ENCODE measurements at regions not wholly inside any gene's neighbourhood (a gene's known extent, or its start where the extent isn't known, plus 50 kb on each side); places are given as distances from the start of the nearest gene placed in this dataset.

DNA sequence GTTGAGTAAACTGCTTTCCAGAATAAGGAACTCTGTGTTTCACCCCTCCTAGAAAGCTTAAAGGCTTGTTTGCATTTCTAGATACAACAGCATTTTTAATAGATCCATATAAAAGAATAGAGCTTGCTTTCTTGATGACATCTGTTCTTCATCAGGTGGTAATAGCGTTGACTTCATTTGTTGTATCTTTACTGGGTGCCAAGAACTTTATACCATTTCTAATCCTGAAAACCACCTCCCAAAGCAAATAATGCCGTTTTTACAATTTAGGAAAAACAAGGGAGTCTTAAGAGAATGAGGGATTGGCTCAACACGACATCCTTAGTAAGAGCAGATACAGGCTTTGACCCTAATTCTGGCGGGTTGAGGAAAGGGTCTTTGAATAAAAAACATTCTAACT, 993.4 kb downstream of the TYW1 start:
- Mint-ChIP-seq H3K27me3 (no peaks in the 10 kb centered on the region), H3K27ac (no peak overlapping the region), H3K36me3 (no peaks in the 10 kb centered on the region), H3K4me1 (no peaks in the 10 kb centered on the region), H3K9me3 (no peaks in the 10 kb centered on the region), H3K4me3 (no peak overlapping the region)
- no peak for ATAC-seq

DNA sequence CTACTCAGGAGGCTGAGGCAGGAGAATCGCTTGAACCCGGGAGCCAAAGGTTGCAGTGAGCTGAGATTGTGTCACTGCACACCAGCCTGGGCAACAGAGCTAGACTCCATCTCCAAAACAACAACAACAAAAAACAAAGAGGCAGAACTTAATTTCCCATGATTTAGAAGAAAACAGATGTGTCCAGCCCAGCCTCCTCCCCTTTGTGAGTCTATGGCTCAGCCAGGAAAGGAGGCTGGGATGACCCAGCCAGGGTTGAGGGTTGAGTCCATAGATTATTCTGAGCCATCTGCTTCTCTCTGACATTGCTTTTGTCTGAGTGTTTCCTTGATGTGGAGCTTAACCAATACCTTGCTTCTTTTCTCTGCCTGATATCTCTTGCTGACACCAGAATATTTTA, 994.1 kb downstream of the TYW1 start:
- no peaks in the 10 kb centered on the region for H3K4me1 Mint-ChIP-seq
- H3K36me3 Mint-ChIP-seq, result no peaks in the 10 kb centered on the region
- no peak overlapping the region for H3K27ac Mint-ChIP-seq
- no peak for ATAC-seq
- H3K9me3 Mint-ChIP-seq, result no peaks in the 10 kb centered on the region
- no peak overlapping the region for H3K4me3 Mint-ChIP-seq
- H3K27me3 Mint-ChIP-seq, result no peaks in the 10 kb centered on the region

DNA sequence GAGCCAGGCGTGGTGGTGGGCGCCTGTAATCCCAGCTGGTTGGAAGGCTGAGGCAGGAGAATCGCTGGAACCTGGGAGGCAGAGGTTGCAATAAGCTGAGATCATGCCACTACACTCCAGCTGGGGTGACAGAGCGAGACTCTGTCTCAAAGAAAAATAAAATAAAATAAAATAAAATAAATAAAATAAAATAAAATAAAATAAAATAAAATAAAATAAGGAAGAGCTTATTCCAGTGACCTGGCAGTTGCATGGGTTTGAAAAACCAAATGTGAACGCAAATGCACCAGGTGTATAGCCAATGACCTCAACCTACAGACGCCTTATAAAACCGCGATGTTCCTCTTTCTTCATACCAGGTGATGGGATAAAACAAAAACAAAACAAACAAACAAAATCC, 995.7 kb downstream of the TYW1 start:
- Mint-ChIP-seq H3K9me3 (peaks cover under 1% of the 10 kb centered on the region), H3K4me3 (no peak overlapping the region), H3K36me3 (no peaks in the 10 kb centered on the region), H3K4me1 (no peaks in the 10 kb centered on the region), H3K27me3 (no peaks in the 10 kb centered on the region), H3K27ac (no peak overlapping the region)
- ATAC-seq, result no peak

DNA sequence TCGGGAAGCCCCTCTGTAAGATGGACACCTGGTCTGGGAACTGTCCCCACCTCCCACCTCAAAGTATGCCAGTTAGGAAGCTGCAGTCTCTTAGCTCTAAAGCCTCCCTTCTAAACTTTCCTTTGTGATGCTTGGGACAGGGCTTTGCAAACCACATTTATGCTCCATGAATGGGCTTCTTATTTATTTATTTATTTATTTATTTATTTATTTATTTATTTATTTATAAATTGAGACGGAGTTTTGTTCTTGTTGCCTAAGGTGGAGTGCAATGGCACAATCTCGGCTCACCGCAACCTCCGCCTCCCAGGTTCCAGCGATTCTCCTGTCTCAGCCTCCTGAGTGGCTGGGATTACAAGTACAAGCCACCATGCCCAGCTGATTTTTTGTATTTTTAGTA, 1009.4 kb downstream of the TYW1 start:
- no peak for ATAC-seq
- H3K4me1 Mint-ChIP-seq, result no peaks in the 10 kb centered on the region
- H3K36me3 Mint-ChIP-seq, result no peaks in the 10 kb centered on the region
- no peaks in the 10 kb centered on the region for H3K27me3 Mint-ChIP-seq
- H3K4me3 Mint-ChIP-seq, result no peak overlapping the region
- H3K27ac Mint-ChIP-seq, result no peak overlapping the region
- peaks cover 4% of the 10 kb centered on the region for H3K9me3 Mint-ChIP-seq

- H3K27me3 Mint-ChIP-seq, result no peaks in the 10 kb centered on the region
Observed at GRCh38 chr7:68006619-68007018, 1010.0 kb downstream of the TYW1 start.

DNA sequence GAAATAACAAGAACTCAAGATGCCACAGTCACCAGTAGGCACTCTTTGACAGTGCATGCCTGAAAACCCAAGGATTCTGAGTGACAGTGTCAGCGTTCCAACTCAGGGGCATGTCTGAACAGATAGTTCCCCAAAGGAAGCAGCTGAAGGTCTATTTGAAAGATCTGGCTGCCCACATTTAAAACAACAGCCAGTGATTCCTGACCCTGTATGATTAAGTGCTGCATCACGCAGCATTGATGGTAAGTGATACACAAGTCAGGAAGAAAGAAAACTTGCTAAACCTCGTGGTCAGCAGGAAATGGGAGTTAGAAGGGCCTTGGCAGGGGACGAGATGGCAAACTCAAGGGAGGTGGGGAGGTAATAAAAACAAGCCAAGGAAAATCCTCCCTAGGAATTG, 1013.1 kb downstream of the TYW1 start:
- no peak for ATAC-seq

More at GRCh38 chr7:68006619-68007018, 1010.0 kb downstream of the TYW1 start:
- peaks cover 9% of the 10 kb centered on the region for H3K9me3 Mint-ChIP-seq
- H3K36me3 Mint-ChIP-seq, result no peaks in the 10 kb centered on the region
- H3K4me3 Mint-ChIP-seq, result no peak overlapping the region
- no peaks in the 10 kb centered on the region for H3K4me1 Mint-ChIP-seq
- H3K27ac Mint-ChIP-seq, result no peak overlapping the region
- ATAC-seq, result no peak

DNA sequence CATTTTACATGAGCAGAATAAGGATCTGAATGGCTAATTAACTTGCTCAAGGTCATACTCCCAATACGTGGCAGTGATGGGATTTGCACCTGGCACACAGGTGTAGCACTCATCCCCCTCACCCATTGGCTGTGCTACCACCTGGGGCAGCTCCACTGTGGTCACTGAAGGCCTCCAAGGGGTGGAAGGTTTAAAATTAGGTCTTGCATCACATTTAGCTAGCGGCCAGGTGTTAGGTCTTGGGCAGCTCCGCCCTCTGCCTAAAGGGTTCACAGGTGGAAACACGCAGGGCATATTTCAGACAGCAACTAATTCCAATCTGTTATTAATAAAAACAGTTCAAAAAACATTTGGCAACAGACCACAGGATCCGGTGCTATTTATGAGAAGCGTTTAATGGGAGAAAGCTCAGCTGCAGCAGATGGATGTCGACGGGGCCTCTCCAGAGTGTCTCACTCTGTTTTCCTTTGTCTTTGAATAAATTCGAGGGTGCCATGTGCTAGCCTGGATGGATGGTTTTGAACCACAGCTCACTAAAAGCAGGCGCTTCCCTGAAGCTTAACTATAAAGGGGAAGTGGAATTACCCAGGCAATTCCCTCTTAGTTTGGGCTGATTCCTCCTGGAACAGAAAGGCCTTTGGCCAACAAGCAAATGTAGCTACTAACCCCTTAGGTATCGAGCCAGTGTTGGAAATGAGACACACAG, 1017.6 kb downstream of the TYW1 start:
- H3K4me3 Mint-ChIP-seq, result no peak overlapping the region
- H3K27me3 Mint-ChIP-seq, result no peaks in the 10 kb centered on the region
- no peak for ATAC-seq
- no peak overlapping the region for H3K27ac Mint-ChIP-seq
- peaks cover 13% of the 10 kb centered on the region for H3K9me3 Mint-ChIP-seq
- H3K4me1 Mint-ChIP-seq, result no peaks in the 10 kb centered on the region
- no peaks in the 10 kb centered on the region for H3K36me3 Mint-ChIP-seq

More for the DNA sequence above, 1013.1 kb downstream of the TYW1 start:
- Mint-ChIP-seq H3K4me1 (no peaks in the 10 kb centered on the region), H3K36me3 (no peaks in the 10 kb centered on the region), H3K27me3 (no peaks in the 10 kb centered on the region), H3K27ac (no peak overlapping the region), H3K4me3 (no peak overlapping the region), H3K9me3 (peaks cover 8% of the 10 kb centered on the region)

GRCh38 chr7:68015122-68015977, 1018.7 kb downstream of the TYW1 start:
- no peak overlapping the region for H3K27ac Mint-ChIP-seq
- H3K36me3 Mint-ChIP-seq, result no peaks in the 10 kb centered on the region

DNA sequence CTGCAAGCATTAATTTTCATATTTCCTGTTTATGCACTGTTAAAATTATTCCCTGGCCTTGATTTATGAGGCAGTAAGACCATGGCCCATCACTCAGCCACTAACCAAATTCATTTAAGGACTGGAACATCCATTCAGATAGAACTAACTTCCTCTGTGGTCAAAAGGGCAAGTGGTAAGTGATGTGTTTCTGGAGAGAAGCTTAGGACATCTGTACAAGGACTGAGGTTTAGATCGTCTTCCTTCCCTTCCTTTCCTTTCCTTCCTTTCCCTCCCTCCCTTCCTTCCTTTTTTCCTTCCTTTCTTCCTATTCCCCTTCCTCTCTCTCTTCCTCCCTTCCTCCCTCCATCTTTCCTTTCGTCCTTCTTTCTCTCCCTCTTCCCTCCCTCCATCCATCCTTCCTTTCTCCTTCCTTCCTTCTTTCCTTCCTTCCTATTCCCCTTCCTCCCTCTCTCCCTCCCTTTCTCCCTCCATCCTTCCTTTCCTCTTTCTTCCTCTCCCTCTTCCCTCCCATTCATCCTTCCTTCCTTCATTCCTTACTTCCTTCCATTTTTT, 1019.4 kb downstream of the TYW1 start:
- H3K36me3 Mint-ChIP-seq, result no peaks in the 10 kb centered on the region
- peaks cover 17% of the 10 kb centered on the region for H3K9me3 Mint-ChIP-seq
- no peak overlapping the region for H3K27ac Mint-ChIP-seq
- H3K4me1 Mint-ChIP-seq, result no peaks in the 10 kb centered on the region
- H3K27me3 Mint-ChIP-seq, result no peaks in the 10 kb centered on the region
- no peak overlapping the region for H3K4me3 Mint-ChIP-seq
- ATAC-seq, result no peak

More at GRCh38 chr7:68015122-68015977, 1018.7 kb downstream of the TYW1 start:
- no peak for ATAC-seq
- Mint-ChIP-seq H3K27me3 (no peaks in the 10 kb centered on the region), H3K4me1 (no peaks in the 10 kb centered on the region), H3K4me3 (no peak overlapping the region), H3K9me3 (peaks cover 17% of the 10 kb centered on the region)

- H3K27me3 Mint-ChIP-seq, result no peaks in the 10 kb centered on the region
- peaks cover 14% of the 10 kb centered on the region for H3K9me3 Mint-ChIP-seq
- no peak overlapping the region for H3K27ac Mint-ChIP-seq
- H3K4me3 Mint-ChIP-seq, result no peak overlapping the region
- no peaks in the 10 kb centered on the region for H3K4me1 Mint-ChIP-seq
- ATAC-seq, result no peak
- H3K36me3 Mint-ChIP-seq, result no peaks in the 10 kb centered on the region
Observed at GRCh38 chr7:68020102-68020501, 1023.5 kb downstream of the TYW1 start.

- no peak for ATAC-seq
- no peak overlapping the region for H3K4me3 Mint-ChIP-seq
- no peaks in the 10 kb centered on the region for H3K4me1 Mint-ChIP-seq
- H3K27ac Mint-ChIP-seq, result no peak overlapping the region
- no peaks in the 10 kb centered on the region for H3K27me3 Mint-ChIP-seq
- no peaks in the 10 kb centered on the region for H3K36me3 Mint-ChIP-seq
- H3K9me3 Mint-ChIP-seq, result peaks cover 12% of the 10 kb centered on the region
Observed at GRCh38 chr7:68025369-68025768, 1028.7 kb downstream of the TYW1 start.

GRCh38 chr7:68030530-68030929, 1033.9 kb downstream of the TYW1 start:
- Mint-ChIP-seq H3K4me1 (no peaks in the 10 kb centered on the region), H3K4me3 (no peak overlapping the region), H3K27ac (no peak overlapping the region), H3K36me3 (no peaks in the 10 kb centered on the region), H3K9me3 (peaks cover 8% of the 10 kb centered on the region), H3K27me3 (no peaks in the 10 kb centered on the region)
- no peak for ATAC-seq

DNA sequence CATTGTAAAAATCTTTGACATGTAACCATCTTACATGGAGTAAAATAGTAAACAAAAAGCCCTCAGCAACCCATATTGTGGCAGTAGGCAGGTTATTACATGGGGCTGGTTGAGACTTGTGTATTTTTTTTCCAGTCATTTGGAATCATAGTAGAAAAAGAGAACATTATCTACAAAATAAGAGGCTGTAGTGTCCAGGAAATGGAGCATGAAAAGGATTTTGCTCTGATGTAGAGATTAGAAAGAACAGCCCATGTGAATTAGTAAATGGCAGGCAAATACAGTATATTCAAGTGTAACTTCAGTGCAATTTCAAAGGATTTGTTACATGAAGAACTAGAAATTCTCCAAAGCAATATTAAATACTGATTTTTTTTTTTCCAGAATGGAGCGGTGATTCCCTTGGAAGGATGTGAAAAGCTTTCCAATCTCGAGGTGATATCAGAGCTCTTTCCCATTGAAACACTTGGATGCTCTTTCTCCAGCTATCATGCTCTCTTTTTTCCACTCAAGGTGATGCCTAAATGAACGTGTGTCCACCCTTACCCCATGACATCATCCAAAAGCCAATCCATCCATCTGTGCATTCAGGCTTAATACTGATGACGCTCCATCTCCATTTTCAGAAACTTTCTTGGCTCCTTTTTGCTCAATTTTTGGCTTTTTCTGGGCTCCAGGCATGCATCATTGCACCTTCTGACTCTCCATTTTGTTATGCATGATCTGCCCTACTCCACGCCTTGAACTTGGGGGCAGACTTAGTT, 1034.7 kb downstream of the TYW1 start:
- Mint-ChIP-seq H3K27me3 (no peaks in the 10 kb centered on the region), H3K9me3 (peaks cover 8% of the 10 kb centered on the region), H3K36me3 (no peaks in the 10 kb centered on the region), H3K27ac (no peak overlapping the region), H3K4me1 (no peaks in the 10 kb centered on the region), H3K4me3 (no peak overlapping the region)
- no peak for ATAC-seq

GRCh38 chr7:68038621-68039314, 1042.1 kb downstream of the TYW1 start:
- Mint-ChIP-seq H3K27me3 (no peaks in the 10 kb centered on the region), H3K9me3 (peaks cover 5% of the 10 kb centered on the region), H3K4me3 (no peak overlapping the region), H3K4me1 (no peaks in the 10 kb centered on the region), H3K27ac (no peak overlapping the region), H3K36me3 (no peaks in the 10 kb centered on the region)
- ATAC-seq, result no peak

- no peaks in the 10 kb centered on the region for H3K4me1 Mint-ChIP-seq
- H3K27me3 Mint-ChIP-seq, result no peaks in the 10 kb centered on the region
- peaks cover 5% of the 10 kb centered on the region for H3K9me3 Mint-ChIP-seq
- no peak overlapping the region for H3K4me3 Mint-ChIP-seq
- H3K36me3 Mint-ChIP-seq, result no peaks in the 10 kb centered on the region
- H3K27ac Mint-ChIP-seq, result no peak overlapping the region
- no peak for ATAC-seq
Observed at GRCh38 chr7:68041554-68041953, 1044.9 kb downstream of the TYW1 start.

Data from stimulated activated memory B cell treated with anti-CD40 and anti-IgM and Interleukin-4, amounts not matched to agents 10 μg/mL and 1 μg/mL and 100 μg/mL, for 72 hours (primary cell).